Neural cell (in vitro differentiated cells): ENCODE measurements at regions not wholly inside any gene's neighbourhood (a gene's known extent, or its start where the extent isn't known, plus 50 kb on each side); places are given as distances from the start of the nearest gene placed in this dataset.

Experiments
- CTCF ChIP-seq: fragments of 450-650 bp; IDR thresholded peaks from 2 replicates; pipeline ENCODE4 v1.5.1; 2014; ENCODE audit warnings: antibody characterized with exemption, mild to moderate bottlenecking, moderate library complexity; ENCODE audit not compliant: poor library complexity, severe bottlenecking
- EP300 ChIP-seq: fragments of 450-650 bp; conservative IDR thresholded peaks from 2 replicates; pipeline ENCODE4 v1.6.1; 2014; ENCODE audit warnings: antibody characterized with exemption, mild to moderate bottlenecking, moderate library complexity; ENCODE audit not compliant: poor library complexity, severe bottlenecking
- EZH2 ChIP-seq: fragments of 200-600, 300-800 bp; shearing (Covaris generic), sonication (generic); IDR thresholded peaks from 2 replicates; pipeline ENCODE4 v1.6.1; 2014; ENCODE audit warnings: antibody characterized with exemption, low read length, borderline replicate concordance, mild to moderate bottlenecking; ENCODE audit not compliant: insufficient read depth, poor library complexity, severe bottlenecking
- MXI1 ChIP-seq: fragments of 450-650 bp; conservative IDR thresholded peaks from 2 replicates; pipeline ENCODE4 v1.6.1; 2014; ENCODE audit warnings: antibody characterized with exemption, mild to moderate bottlenecking; ENCODE audit not compliant: poor library complexity, severe bottlenecking
- POLR2AphosphoS5 ChIP-seq: IDR thresholded peaks from 2 replicates; pipeline ENCODE4 v1.6.1; 2012
- RAD21 ChIP-seq: fragments of 450-650 bp; conservative IDR thresholded peaks from 2 replicates; pipeline ENCODE4 v1.6.1; 2014; ENCODE audit warnings: antibody characterized with exemption, mild to moderate bottlenecking, moderate library complexity
- REST ChIP-seq: IDR thresholded peaks from 2 replicates; pipeline ENCODE4 v1.6.1; 2012; ENCODE audit warnings: borderline replicate concordance
- SMC3 ChIP-seq: fragments of 450-650 bp; conservative IDR thresholded peaks from 2 replicates; pipeline ENCODE4 v1.6.1; 2014; ENCODE audit warnings: antibody characterized with exemption, mild to moderate bottlenecking, moderate library complexity; ENCODE audit not compliant: poor library complexity

- TF ChIP-seq EZH2 (no peak), REST (no peak), POLR2AphosphoS5 (no peak), CTCF (no peak), RAD21 (no peak), EP300 (no peak), MXI1 (no peak), SMC3 (no peak)
Observed at GRCh38 chr4:92059615-92060014, 244.2 kb upstream of the GRID2 start.
